Psoas muscle (tissue), 7 donors: ENCODE measurements at regions not wholly inside any gene's neighbourhood (a gene's known extent, or its start where the extent isn't known, plus 50 kb on each side); places are given as distances from the start of the nearest gene placed in this dataset.

ENCODE experiments used
- ATAC-seq, 4 donors: fragments of 200-7000 bp; cut with Tn5 transposase; one replicate each; pipeline ENCODE4 v1.9.1; 2020; ENCODE audit warnings: moderate library complexity in 3 of 4, mild to moderate bottlenecking in 2 of 4
- DNase-seq, 2 donors: peaks; one replicate each; pipeline ENCODE4 v3.0.0-alpha.2; 2020
- H3K27ac ChIP-seq: fragments of 200-600 bp; one replicate; pipeline ENCODE4 v1.8.0; 2022
- H3K27me3 ChIP-seq, 3 donors: fragments of 200-600 bp in 1 of 3; one replicate each; pipeline versions ENCODE4 v1.6.1 to v1.8.0; 2013 to 2022; ENCODE audit warnings: low read length in 2 of 3, mild to moderate bottlenecking in 2 of 3, moderate library complexity in 1 of 3; ENCODE audit not compliant: insufficient read depth in 3 of 3
- H3K36me3 ChIP-seq, 2 donors: fragments of 200-600 bp in 1 of 2; one replicate each; pipeline versions ENCODE4 v1.6.1 to v1.8.0; 2013 to 2022; ENCODE audit warnings: low read depth in 1 of 2, mild to moderate bottlenecking in 1 of 2, moderate library complexity in 1 of 2; ENCODE audit not compliant: insufficient read depth in 1 of 2
- H3K4me1 ChIP-seq: fragments of 200-600 bp; one replicate; pipeline ENCODE4 v1.8.0; 2022
- H3K4me3 ChIP-seq: fragments of 200-600 bp; one replicate; pipeline ENCODE4 v1.8.0; 2022; ENCODE audit warnings: mild to moderate bottlenecking
- H3K9me3 ChIP-seq: fragments of 200-600 bp; one replicate; pipeline ENCODE4 v1.8.0; 2022
- CTCF ChIP-seq: fragments of 200-600 bp; IDR thresholded peaks from one replicate; pipeline ENCODE4 v1.8.0; 2022; ENCODE audit warnings: antibody characterized with exemption
- WGBS, 3 donors: extraction: QIAGEN DNeasy Blood & Tissue Kit; methylation state at CpG; one replicate each; pipeline versions ENCODE4 v1.1.6 to v1.1.7; 2013; 5-methylcytosine and 5-hydroxymethylcytosine counted together
- intact Hi-C, 2 donors: fragments of 100-400 bp; cut with DNase I; formaldehyde crosslinking; loops; one replicate each; pipeline versions ENCODE4 v1.11.0 to v1.14.2; 2022
- donor health status: healthy with polysubstance abuse.
- donor health status: DM: no; HTN: no; CAD: no; lungs with moderate emphysema.
- donor health status: Bipolar disorder and iron deficiency.
- donor health status: healthy.
- donor health status: DM: yes; HTN: yes; CAD: no.
- donor health status: DM: no; HTN: no; CAD: no.
- donor health status: DM: yes; HTN: yes; CAD: no.

DNA sequence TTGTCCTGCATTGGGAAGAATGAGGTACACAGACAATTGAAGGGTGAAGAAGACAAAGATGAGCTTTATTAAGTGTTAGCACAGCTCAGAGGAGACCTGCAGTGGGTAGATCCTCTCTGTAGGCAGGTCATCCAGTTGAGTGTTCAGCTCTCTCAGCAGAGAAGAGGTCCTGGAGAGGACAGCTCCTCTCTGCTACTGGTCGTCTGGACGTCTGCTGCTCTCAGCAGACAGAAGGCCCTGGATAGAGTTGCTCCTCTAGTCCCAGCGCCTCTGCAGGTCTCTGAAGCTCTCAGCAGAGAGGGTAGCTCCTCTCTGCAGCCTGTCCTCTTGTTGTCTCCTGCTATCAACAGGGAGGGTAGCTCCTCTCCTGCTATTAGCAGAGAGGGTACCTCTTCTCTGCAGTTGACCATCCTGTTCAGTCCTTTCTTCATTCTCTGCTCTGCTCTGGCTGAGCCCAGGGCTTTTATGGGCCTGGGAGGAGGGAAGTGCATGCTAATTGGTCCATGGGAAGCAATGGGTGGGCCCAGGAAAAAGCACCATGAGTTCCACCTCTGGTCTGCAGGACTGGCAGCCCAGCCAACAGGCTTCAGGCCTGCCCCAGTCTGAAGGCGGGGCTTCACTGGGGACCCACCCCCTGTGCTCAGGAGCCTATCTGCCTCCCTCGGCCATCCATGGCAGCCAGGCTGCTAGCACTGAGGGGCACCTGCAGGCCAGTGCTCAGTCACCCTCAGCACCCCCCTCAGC, 54.1 kb upstream of the IBSP start:
- intact Hi-C loops, result no loop called here
- H3K4me3 ChIP-seq, result no peak overlapping the region
- no peaks in the 10 kb centered on the region for H3K36me3 ChIP-seq
- TF ChIP-seq CTCF, result no peak
- H3K9me3 ChIP-seq, result no peaks in the 10 kb centered on the region
- H3K27ac ChIP-seq, result no peak overlapping the region
- no peak for DNase-seq
- H3K4me1 ChIP-seq, result no peaks in the 10 kb centered on the region
- ATAC-seq, result no peak
- WGBS, 3 donors, result 58 to 66% (median 59%) methylated on average over 5 of the region's 5 CpGs
- H3K27me3 ChIP-seq, result no peaks in the 10 kb centered on the region

GRCh38 chr4:87746001-87746400, 53.4 kb upstream of the IBSP start:
- H3K27ac ChIP-seq, result no peak overlapping the region
- no peaks in the 10 kb centered on the region for H3K9me3 ChIP-seq
- no peak for DNase-seq
- WGBS, 3 donors, result 88 to 91% (median 88%) methylated on average over 5 of the region's 5 CpGs
- H3K4me3 ChIP-seq, result no peak overlapping the region
- no peaks in the 10 kb centered on the region for H3K27me3 ChIP-seq
- intact Hi-C loops, result no loop called here
- no peaks in the 10 kb centered on the region for H3K4me1 ChIP-seq
- no peaks in the 10 kb centered on the region for H3K36me3 ChIP-seq
- no peak for ATAC-seq
- no peak for TF ChIP-seq CTCF
